ENCODE measurements at regions not wholly inside any gene's neighbourhood (a gene's known extent, or its start where the extent isn't known, plus 50 kb on each side); places are given as distances from the start of the nearest gene placed in this dataset.

DNA sequence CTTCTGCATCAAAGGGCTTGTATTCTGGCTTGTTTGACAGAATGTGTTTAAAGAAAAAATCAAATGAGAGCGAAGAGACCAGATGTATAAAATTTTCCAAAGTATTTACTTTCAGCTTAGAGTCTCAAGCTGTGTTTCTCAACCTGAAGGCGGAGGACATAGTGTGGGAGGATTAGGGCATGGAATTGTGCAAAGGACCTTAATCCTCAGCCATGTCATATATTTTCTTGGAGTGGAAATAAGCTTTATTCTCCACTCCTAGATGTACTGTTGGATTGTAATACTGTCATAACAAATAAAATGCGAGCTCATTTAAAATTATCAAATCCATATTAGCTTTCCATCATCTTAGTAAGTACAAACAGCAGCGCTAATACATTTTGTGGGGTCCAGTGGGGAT is 154.0 kb downstream of the PAH start:
- no peak overlapping the region for H3K27ac ChIP-seq (ENCODE audit: low read depth, low read length, poor library complexity, severe bottlenecking)
- H3K4me1 ChIP-seq (ENCODE audit: insufficient read depth, low read length, severe bottlenecking): no peaks in the 10 kb centered on the region
- H3K36me3 ChIP-seq (ENCODE audit: insufficient read depth, low read length): no peaks in the 10 kb centered on the region
- H3F3A ChIP-seq (ENCODE audit: insufficient read depth, low read length): no peaks in the 10 kb centered on the region
- H3K4me3 ChIP-seq (ENCODE audit: low read depth, low read length, poor library complexity, severe bottlenecking): no peak overlapping the region
- H3K9ac ChIP-seq (ENCODE audit: low read length): no peak overlapping the region
- H3K9me3 ChIP-seq (ENCODE audit: low read length): no peaks in the 10 kb centered on the region
- no peaks in the 10 kb centered on the region for H3K9me2 ChIP-seq (ENCODE audit: low read depth, low read length)
- TF ChIP-seq, protein P1, sequence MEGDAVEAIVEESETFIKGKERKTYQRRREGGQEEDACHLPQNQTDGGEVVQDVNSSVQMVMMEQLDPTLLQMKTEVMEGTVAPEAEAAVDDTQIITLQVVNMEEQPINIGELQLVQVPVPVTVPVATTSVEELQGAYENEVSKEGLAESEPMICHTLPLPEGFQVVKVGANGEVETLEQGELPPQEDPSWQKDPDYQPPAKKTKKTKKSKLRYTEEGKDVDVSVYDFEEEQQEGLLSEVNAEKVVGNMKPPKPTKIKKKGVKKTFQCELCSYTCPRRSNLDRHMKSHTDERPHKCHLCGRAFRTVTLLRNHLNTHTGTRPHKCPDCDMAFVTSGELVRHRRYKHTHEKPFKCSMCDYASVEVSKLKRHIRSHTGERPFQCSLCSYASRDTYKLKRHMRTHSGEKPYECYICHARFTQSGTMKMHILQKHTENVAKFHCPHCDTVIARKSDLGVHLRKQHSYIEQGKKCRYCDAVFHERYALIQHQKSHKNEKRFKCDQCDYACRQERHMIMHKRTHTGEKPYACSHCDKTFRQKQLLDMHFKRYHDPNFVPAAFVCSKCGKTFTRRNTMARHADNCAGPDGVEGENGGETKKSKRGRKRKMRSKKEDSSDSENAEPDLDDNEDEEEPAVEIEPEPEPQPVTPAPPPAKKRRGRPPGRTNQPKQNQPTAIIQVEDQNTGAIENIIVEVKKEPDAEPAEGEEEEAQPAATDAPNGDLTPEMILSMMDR (IDR thresholded peaks at IDR 0.05; ENCODE audit: low read length): no peak
- TF ChIP-seq EZH2 (IDR thresholded peaks at IDR 0.05; ENCODE audit: borderline replicate concordance, low read length): no peak
- H3K79me2 ChIP-seq (ENCODE audit: insufficient read depth, low read length): no peaks in the 10 kb centered on the region
- H4K20me1 ChIP-seq (ENCODE audit: insufficient read depth, low read length): no peaks in the 10 kb centered on the region
- no peak overlapping the region for H2AFZ ChIP-seq (ENCODE audit: low read length)
- no peaks in the 10 kb centered on the region for H3K27me3 ChIP-seq (ENCODE audit: insufficient read depth, low read length)
- H3K4me2 ChIP-seq (ENCODE audit: low read length): no peak overlapping the region

DNA sequence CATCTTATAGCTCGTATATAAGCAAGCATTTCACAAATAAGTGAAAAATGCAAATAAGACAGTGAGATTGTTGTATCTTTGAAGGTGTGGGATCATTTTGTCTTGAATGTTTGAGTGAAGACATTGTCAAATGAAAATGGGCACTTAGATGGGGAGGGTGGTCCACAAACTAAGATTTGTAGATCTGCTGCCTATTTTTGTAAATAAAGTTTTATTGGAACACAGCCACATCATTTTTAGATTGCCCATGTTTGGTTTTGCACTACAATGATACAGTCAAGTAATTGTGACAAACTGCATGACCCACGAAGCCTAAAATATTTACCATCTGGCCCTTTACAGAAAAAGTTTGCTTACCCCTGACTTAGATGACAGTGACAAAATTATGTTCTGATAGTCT is 156.7 kb downstream of the PAH start:
- no peaks in the 10 kb centered on the region for H4K20me1 ChIP-seq (ENCODE audit: insufficient read depth, low read length)
- H3K4me1 ChIP-seq (ENCODE audit: insufficient read depth, low read length, severe bottlenecking): no peaks in the 10 kb centered on the region
- H3K36me3 ChIP-seq (ENCODE audit: insufficient read depth, low read length): no peaks in the 10 kb centered on the region
- no peak overlapping the region for H3K27ac ChIP-seq (ENCODE audit: low read depth, low read length, poor library complexity, severe bottlenecking)
- H3K27me3 ChIP-seq (ENCODE audit: insufficient read depth, low read length): no peaks in the 10 kb centered on the region
- no peak overlapping the region for H2AFZ ChIP-seq (ENCODE audit: low read length)
- no peaks in the 10 kb centered on the region for H3K79me2 ChIP-seq (ENCODE audit: insufficient read depth, low read length)
- no peaks in the 10 kb centered on the region for H3F3A ChIP-seq (ENCODE audit: insufficient read depth, low read length)
- no peak for TF ChIP-seq EZH2 (IDR thresholded peaks at IDR 0.05; ENCODE audit: borderline replicate concordance, low read length)
- TF ChIP-seq, protein P1 (IDR thresholded peaks at IDR 0.05; ENCODE audit: low read length): no peak
- no peak overlapping the region for H3K9ac ChIP-seq (ENCODE audit: low read length)
- H3K4me2 ChIP-seq (ENCODE audit: low read length): no peak overlapping the region
- H3K9me2 ChIP-seq (ENCODE audit: low read depth, low read length): no peaks in the 10 kb centered on the region
- no peak overlapping the region for H3K4me3 ChIP-seq (ENCODE audit: low read depth, low read length, poor library complexity, severe bottlenecking)
- H3K9me3 ChIP-seq (ENCODE audit: low read length): no peaks in the 10 kb centered on the region

DNA sequence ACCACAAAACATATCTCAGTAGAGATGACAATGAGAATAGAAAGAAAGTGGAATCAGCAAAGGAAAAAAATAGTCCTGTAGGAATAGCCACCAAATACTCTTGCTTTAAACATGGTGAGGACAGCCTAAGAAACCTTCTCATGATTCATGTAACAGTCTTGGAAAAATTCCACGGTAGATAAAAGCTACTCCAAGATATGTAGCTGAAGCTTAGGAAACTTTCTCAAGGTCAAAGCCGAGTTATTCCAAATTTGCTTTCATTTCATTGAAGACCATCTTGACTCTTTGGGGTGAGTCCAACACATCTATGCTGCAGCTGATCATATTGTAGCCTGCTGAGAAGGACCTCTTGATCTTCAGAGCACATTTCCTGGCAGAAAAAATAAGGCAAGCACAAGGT is 157.6 kb downstream of the PAH start:
- TF ChIP-seq, protein P1 (IDR thresholded peaks at IDR 0.05; ENCODE audit: low read length): no peak
- TF ChIP-seq EZH2 (IDR thresholded peaks at IDR 0.05; ENCODE audit: borderline replicate concordance, low read length): no peak
- Histone ChIP-seq H3K9me3 (ENCODE audit: low read length) (no peaks in the 10 kb centered on the region), H3K27ac (ENCODE audit: low read depth, low read length, poor library complexity, severe bottlenecking) (no peak overlapping the region)

More for the DNA sequence above, 157.6 kb downstream of the PAH start:
- Histone ChIP-seq H3K9ac (ENCODE audit: low read length) (no peak overlapping the region), H2AFZ (ENCODE audit: low read length) (no peak overlapping the region), H3K79me2 (ENCODE audit: insufficient read depth, low read length) (no peaks in the 10 kb centered on the region), H3K27me3 (ENCODE audit: insufficient read depth, low read length) (no peaks in the 10 kb centered on the region), H3K9me2 (ENCODE audit: low read depth, low read length) (no peaks in the 10 kb centered on the region), H3K36me3 (ENCODE audit: insufficient read depth, low read length) (no peaks in the 10 kb centered on the region), H3K4me1 (ENCODE audit: insufficient read depth, low read length, severe bottlenecking) (no peaks in the 10 kb centered on the region), H3K4me3 (ENCODE audit: low read depth, low read length, poor library complexity, severe bottlenecking) (no peak overlapping the region), H4K20me1 (ENCODE audit: insufficient read depth, low read length) (no peaks in the 10 kb centered on the region), H3K4me2 (ENCODE audit: low read length) (no peak overlapping the region), H3F3A (ENCODE audit: insufficient read depth, low read length) (no peaks in the 10 kb centered on the region)
